ENCODE measurements at regions not wholly inside any gene's neighbourhood (a gene's known extent, or its start where the extent isn't known, plus 50 kb on each side); places are given as distances from the start of the nearest gene placed in this dataset.

DNA sequence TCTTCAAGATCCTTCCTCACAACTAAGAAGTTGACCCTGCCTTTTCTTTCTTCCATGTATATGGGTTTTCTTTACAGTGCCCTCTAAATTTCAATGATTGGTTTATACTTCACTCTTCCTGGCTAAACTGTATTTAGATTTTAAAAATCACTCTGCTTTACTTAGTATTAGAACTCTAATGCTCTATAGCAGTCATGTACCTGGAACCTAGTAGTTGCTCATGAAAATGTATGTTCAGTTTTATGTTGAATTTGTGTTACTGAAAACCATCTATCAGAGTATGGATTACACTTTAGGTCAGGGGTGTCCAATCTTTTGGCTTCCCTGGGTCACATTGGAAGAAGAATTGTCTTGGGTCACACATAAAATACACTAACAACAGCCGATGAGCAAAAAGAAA, 1024.3 kb downstream of the NR2F1-AS1 start:
- H3K36me3 ChIP-seq: no peaks in the 10 kb centered on the region
- DNase-seq: no peak
- H3K4me3 ChIP-seq: no peak overlapping the region
- no peak for TF ChIP-seq CTCF (IDR thresholded peaks at IDR 0.05)
- TF ChIP-seq POLR2A (IDR thresholded peaks at IDR 0.05): no peak
- TF ChIP-seq EP300 (IDR thresholded peaks at IDR 0.05): no peak
- 92 to 98% (median 98%) methylated on average over 1 of the region's 1 CpG for WGBS, 3 donors
- no peaks in the 10 kb centered on the region for H3K4me1 ChIP-seq (ENCODE audit: insufficient read depth)
- H3K27ac ChIP-seq: no peak overlapping the region
- intact Hi-C loops (cut with DNase I): no loop called here
- H3K9me3 ChIP-seq: no peaks in the 10 kb centered on the region
- no peaks in the 10 kb centered on the region for H3K27me3 ChIP-seq

GRCh38 chr5:92554447-92555085, 1026.5 kb downstream of the NR2F1-AS1 start:
- no peak for DNase-seq
- no peaks in the 10 kb centered on the region for H3K4me1 ChIP-seq (ENCODE audit: insufficient read depth)
- H3K9me3 ChIP-seq: no peaks in the 10 kb centered on the region
- no peak overlapping the region for H3K27ac ChIP-seq
- WGBS, 3 donors: 81 to 87% (median 85%) methylated on average over 1 of the region's 1 CpG
- TF ChIP-seq EP300 (IDR thresholded peaks at IDR 0.05) (no peak), POLR2A (IDR thresholded peaks at IDR 0.05) (no peak)
- no peak overlapping the region for H3K4me3 ChIP-seq
- H3K36me3 ChIP-seq: no peaks in the 10 kb centered on the region
- intact Hi-C loops (cut with DNase I): no loop called here
- H3K27me3 ChIP-seq: no peaks in the 10 kb centered on the region

DNA sequence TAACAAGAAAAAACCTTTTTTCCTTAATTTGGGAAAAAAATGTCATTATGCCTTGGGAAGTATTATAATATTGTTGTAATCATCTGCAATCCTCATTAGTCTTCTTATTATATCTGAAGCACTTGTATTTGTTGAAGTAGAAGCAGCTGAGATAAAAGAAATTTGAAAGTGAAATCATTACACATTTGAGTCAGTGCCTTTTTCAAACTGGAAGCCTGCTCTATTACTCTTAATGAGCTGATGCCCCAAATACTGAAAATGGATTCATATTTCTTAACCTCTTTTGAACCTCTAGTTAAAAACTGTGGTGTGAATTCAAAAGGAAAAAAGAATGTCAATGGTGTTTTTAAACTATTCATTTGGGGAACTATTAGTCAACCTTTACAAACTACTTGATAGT, 1027.7 kb downstream of the NR2F1-AS1 start:
- H3K4me3 ChIP-seq: no peak overlapping the region
- no peaks in the 10 kb centered on the region for H3K4me1 ChIP-seq (ENCODE audit: insufficient read depth)
- no peak for DNase-seq

DNA sequence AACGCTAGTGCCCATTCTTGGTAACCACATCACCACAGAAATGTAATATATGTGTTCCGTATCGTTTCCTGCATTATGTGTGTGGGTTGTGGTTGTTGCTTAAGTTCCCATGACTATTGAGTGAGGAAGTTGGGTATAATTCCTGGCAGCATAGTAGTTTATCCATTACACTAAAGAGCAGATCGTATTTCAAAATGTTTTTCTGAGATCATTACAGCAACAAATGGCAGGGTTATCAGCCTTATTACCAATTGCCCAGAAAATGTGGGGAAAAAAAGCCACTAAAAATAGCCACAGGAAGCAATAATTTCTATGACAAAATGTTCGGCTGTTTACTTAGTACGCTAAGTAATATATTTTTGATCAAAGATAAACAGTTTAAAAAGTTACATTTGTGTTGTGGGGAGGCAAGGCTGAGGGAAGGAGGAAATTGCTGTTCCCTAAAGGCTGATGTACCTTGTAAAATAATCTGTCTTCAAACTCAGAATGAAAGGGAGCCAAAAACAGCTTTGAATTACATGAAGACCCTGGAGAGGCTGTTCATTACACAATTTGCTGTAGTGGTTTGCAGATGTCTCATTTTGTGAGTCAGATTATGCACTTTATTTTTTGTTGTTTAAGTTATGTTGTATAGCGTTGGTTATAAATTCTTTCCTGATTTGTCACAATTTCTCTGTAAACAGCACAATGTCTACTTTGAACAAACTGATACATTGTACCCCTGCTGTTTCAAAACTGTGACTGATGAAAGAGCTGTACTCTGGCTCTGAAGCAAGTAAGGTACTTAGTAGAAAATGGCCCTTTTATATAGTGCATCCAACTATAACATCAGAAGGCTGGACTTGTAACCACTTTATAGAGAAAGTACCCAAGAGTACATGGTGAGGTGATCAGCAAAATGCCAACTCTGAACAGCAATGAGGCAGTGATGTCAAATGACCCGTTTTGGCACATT, 1028.5 kb downstream of the NR2F1-AS1 start:
- no peaks in the 10 kb centered on the region for H3K9me3 ChIP-seq
- H3K4me1 ChIP-seq (ENCODE audit: insufficient read depth): no peaks in the 10 kb centered on the region
- TF ChIP-seq EP300 (IDR thresholded peaks at IDR 0.05): no peak
- no peak for TF ChIP-seq CTCF (IDR thresholded peaks at IDR 0.05)
- H3K27me3 ChIP-seq: no peaks in the 10 kb centered on the region
- no peak for DNase-seq
- H3K36me3 ChIP-seq: no peaks in the 10 kb centered on the region
- H3K4me3 ChIP-seq: no peak overlapping the region
- 32 to 40% (median 39%) methylated on average over 8 of the region's 8 CpGs for WGBS, 3 donors
- no peak overlapping the region for H3K27ac ChIP-seq
- intact Hi-C loops (cut with DNase I): no loop called here

More for the DNA sequence above, 1027.7 kb downstream of the NR2F1-AS1 start:
- Histone ChIP-seq H3K9me3 (no peaks in the 10 kb centered on the region), H3K36me3 (no peaks in the 10 kb centered on the region), H3K27ac (no peak overlapping the region), H3K27me3 (no peaks in the 10 kb centered on the region)
- TF ChIP-seq POLR2A (IDR thresholded peaks at IDR 0.05): no peak
- TF ChIP-seq EP300 (IDR thresholded peaks at IDR 0.05): no peak
- TF ChIP-seq CTCF (IDR thresholded peaks at IDR 0.05): no peak
- intact Hi-C loops (cut with DNase I): no loop called here

DNA sequence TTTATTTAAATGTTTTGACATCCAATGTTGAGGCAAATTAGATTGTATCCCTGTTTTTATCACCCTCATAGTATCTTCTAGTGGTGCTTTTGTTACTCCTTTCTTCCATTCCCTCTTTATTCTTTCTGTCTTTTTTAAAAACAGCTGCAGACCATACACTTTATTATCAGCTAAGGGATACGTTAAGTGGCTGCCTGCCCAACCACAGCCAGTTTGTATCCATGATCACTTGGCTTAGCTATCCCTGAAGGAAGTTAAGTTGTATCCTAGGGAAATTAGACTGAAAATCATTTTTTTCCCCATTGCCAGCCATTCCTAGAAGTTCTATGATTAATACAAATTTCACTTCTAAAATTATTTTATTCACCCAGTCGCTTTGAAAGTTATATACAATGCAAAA, 1032.7 kb downstream of the NR2F1-AS1 start:
- H3K4me3 ChIP-seq: no peak overlapping the region
- 20 to 31% (median 20%) methylated on average over 2 of the region's 2 CpGs for WGBS, 3 donors
- intact Hi-C loops (cut with DNase I): no loop called here

More for the DNA sequence above, 1032.7 kb downstream of the NR2F1-AS1 start:
- no peak for TF ChIP-seq POLR2A (IDR thresholded peaks at IDR 0.05)
- no peak for TF ChIP-seq EP300 (IDR thresholded peaks at IDR 0.05)
- no peak for TF ChIP-seq CTCF (IDR thresholded peaks at IDR 0.05)
- no peak overlapping the region for H3K27ac ChIP-seq
- no peaks in the 10 kb centered on the region for H3K36me3 ChIP-seq
- no peak for DNase-seq
- no peaks in the 10 kb centered on the region for H3K9me3 ChIP-seq
- H3K4me1 ChIP-seq (ENCODE audit: insufficient read depth): no peaks in the 10 kb centered on the region
- H3K27me3 ChIP-seq: no peaks in the 10 kb centered on the region
